Mononuclear cell (primary cell): ENCODE measurements at regions not wholly inside any gene's neighbourhood (a gene's known extent, or its start where the extent isn't known, plus 50 kb on each side); places are given as distances from the start of the nearest gene placed in this dataset.

Source experiments
- H3K27me3 ChIP-seq: 2 replicates; pipeline ENCODE4 v1.6.0; 2011; ENCODE audit warnings: low read length, control low read depth; ENCODE audit not compliant: insufficient read depth
- H3K4me1 ChIP-seq: 2 replicates; pipeline ENCODE4 v1.5.1; 2011; ENCODE audit warnings: mild to moderate bottlenecking, low read length, control low read depth; ENCODE audit not compliant: insufficient read depth
- H3K4me3 ChIP-seq: 2 replicates; pipeline ENCODE4 v1.5.1; 2011; ENCODE audit warnings: mild to moderate bottlenecking, low read length, moderate library complexity
- H3K9me3 ChIP-seq: 2 replicates; pipeline ENCODE4 v1.5.1; 2011; ENCODE audit warnings: low read depth, mild to moderate bottlenecking, control low read depth, low read length

GRCh38 chr6:145018027-145018426, 717.3 kb downstream of the EPM2A start:
- H3K9me3 ChIP-seq, result no peaks in the 10 kb centered on the region
- no peaks in the 10 kb centered on the region for H3K4me1 ChIP-seq
- H3K4me3 ChIP-seq, result no peak overlapping the region
- no peaks in the 10 kb centered on the region for H3K27me3 ChIP-seq

- H3K4me3 ChIP-seq, result no peak overlapping the region
- H3K4me1 ChIP-seq, result no peaks in the 10 kb centered on the region
- H3K27me3 ChIP-seq, result no peaks in the 10 kb centered on the region
- H3K9me3 ChIP-seq, result no peaks in the 10 kb centered on the region
Observed at GRCh38 chr6:145020114-145020513, 715.2 kb downstream of the EPM2A start.

- no peaks in the 10 kb centered on the region for H3K4me1 ChIP-seq
- H3K9me3 ChIP-seq, result no peaks in the 10 kb centered on the region
- no peak overlapping the region for H3K4me3 ChIP-seq
- H3K27me3 ChIP-seq, result no peaks in the 10 kb centered on the region
Observed at GRCh38 chr6:145020543-145020942, 714.8 kb downstream of the EPM2A start.

GRCh38 chr6:145022199-145022796, 713.0 kb downstream of the EPM2A start:
- H3K4me3 ChIP-seq, result no peak overlapping the region
- no peaks in the 10 kb centered on the region for H3K27me3 ChIP-seq
- no peaks in the 10 kb centered on the region for H3K9me3 ChIP-seq
- no peaks in the 10 kb centered on the region for H3K4me1 ChIP-seq

DNA sequence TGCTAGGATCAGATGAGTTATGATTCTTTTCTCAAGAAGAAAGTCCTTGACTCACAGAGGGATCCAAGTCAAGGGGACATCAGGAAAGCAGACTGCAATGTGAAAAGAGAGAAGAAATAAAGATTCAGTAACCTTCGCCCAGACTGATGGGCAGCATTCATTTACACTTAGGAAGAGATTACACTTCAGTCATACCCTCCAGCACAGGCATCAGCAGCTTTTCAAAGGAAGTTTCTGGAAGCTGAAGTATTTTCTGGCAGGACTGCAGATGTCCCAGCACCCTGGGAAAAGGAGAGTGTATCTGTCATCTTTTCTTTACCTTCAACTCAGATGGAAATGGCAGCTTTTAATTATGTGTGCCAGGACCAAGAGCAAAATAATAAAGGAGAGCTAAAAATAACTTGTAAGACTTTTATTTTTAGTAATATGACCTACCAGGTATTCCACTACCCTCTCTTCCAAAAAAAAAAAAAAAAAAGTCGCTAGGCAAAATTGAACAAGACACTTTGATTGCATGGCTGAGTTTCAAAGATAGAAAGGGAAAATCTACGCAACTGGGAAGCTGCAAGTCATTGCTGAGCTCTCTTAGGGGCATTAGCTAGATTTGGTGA, 712.1 kb downstream of the EPM2A start:
- Histone ChIP-seq H3K4me1 (no peaks in the 10 kb centered on the region), H3K9me3 (no peaks in the 10 kb centered on the region), H3K4me3 (no peak overlapping the region), H3K27me3 (no peaks in the 10 kb centered on the region)

DNA sequence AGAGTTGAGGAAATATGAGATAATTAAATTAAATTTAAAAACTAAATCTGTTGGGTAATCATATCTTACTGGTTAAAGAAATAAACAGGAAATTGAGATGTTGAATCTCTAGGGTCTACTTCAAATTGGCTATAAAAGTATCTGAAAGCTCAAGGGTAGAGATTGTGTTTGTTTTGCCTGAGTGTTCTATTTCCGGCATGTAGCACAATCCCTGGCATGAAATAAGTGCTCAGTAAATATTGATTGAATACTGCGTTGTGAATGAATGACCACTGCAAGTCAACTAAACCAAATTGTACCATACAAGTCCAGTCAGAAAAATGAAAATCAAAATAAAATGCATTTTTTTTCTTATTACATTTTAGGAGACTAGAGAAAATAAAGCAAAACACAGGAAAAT, 709.8 kb downstream of the EPM2A start:
- H3K4me1 ChIP-seq, result no peaks in the 10 kb centered on the region
- no peaks in the 10 kb centered on the region for H3K27me3 ChIP-seq
- H3K4me3 ChIP-seq, result no peak overlapping the region
- no peaks in the 10 kb centered on the region for H3K9me3 ChIP-seq

GRCh38 chr6:145026267-145026679, 709.0 kb downstream of the EPM2A start:
- Histone ChIP-seq H3K27me3 (no peaks in the 10 kb centered on the region), H3K9me3 (no peaks in the 10 kb centered on the region), H3K4me1 (no peaks in the 10 kb centered on the region), H3K4me3 (no peak overlapping the region)

- H3K4me1 ChIP-seq, result no peaks in the 10 kb centered on the region
- no peak overlapping the region for H3K4me3 ChIP-seq
- no peaks in the 10 kb centered on the region for H3K9me3 ChIP-seq
- no peaks in the 10 kb centered on the region for H3K27me3 ChIP-seq
Observed at GRCh38 chr6:145028144-145028818, 707.0 kb downstream of the EPM2A start.

DNA sequence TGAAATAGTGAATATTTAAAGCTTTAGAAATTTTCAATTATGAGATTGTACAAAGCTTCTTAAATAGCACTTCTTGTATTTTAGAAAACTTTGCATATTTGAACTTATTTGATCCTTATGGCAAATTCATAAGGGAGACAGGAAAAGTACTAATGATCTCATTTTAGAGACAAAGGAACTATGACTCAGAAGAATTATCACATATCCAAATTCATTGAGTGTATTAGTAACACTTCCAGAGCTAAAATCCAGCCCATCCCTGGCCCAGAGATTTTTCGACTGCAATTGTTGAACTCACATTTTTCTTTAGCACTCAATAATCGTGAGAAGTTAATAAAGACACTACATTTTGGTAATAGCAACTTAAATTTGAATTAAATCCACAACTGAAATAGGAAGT, 704.3 kb downstream of the EPM2A start:
- H3K9me3 ChIP-seq, result no peaks in the 10 kb centered on the region
- H3K4me1 ChIP-seq, result no peaks in the 10 kb centered on the region
- no peaks in the 10 kb centered on the region for H3K27me3 ChIP-seq
- H3K4me3 ChIP-seq, result no peak overlapping the region

- no peak overlapping the region for H3K4me3 ChIP-seq
- H3K4me1 ChIP-seq, result no peaks in the 10 kb centered on the region
- H3K9me3 ChIP-seq, result no peaks in the 10 kb centered on the region
- no peaks in the 10 kb centered on the region for H3K27me3 ChIP-seq
Observed at GRCh38 chr6:145031962-145032361, 703.4 kb downstream of the EPM2A start.

DNA sequence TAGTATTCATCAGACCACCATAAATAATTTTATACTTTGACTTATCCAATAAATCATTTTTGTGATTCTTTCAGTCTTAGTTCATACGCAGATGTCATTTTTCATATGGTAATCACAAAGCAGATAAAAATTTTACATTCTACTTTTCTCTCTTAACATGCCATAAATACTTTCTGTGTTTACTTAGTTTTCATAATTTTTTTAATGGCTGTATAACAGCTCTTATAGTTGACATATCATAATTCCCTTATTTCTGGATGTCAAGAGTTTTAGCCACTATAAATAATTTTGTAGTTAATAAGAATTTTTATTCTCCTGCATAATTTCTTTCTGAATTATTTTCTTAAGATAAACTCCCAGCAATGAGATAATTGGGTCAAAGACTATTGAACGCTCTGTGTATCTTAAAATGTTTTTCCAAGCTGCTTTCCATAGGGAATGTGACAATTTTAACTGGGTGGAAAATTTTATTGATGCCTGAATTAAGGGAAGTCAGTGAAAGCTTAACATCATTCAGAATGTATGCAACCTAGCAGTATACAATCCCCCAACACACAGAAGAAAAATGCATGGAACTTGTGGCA, 702.7 kb downstream of the EPM2A start:
- Histone ChIP-seq H3K4me1 (no peaks in the 10 kb centered on the region), H3K27me3 (no peaks in the 10 kb centered on the region), H3K4me3 (no peak overlapping the region), H3K9me3 (no peaks in the 10 kb centered on the region)

DNA sequence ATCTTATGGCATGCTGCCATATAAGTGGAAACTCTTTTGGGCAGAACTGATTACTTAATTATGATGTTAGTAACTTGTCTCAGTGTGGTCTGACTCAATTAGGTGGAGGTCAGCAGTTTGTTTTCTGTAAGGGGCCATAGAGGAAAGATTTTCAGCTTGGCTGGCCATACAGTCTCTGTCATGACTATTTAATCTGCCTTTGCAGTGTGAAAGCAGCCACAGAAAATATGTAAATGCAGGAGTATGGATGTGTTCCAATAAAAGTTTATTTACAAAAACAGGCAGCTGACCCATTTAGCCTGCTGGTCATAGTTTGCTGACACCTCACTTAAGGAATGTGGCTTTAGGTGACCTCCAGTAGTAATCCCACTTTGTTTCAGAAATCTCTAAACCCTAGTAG, 700.7 kb downstream of the EPM2A start:
- Histone ChIP-seq H3K9me3 (no peaks in the 10 kb centered on the region), H3K4me1 (no peaks in the 10 kb centered on the region), H3K27me3 (no peaks in the 10 kb centered on the region), H3K4me3 (no peak overlapping the region)

DNA sequence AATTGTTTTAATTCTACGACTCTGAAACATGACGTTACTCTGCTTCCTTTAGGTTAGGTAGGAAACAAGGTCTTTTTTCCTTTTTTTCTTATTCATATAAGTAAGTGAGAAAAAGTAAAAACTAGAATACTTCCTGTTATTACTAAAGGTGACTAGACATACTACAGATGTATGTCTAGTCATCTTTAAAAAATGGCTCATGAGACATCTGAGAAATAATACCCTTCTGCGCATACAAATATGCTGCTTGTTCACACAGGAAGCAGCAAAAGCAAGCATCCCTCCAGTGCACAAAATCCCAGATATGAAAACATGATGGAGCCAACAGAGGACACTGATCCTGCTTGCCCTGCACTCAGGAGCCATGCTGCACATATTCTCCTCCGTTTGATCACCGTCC, 699.1 kb downstream of the EPM2A start:
- H3K27me3 ChIP-seq, result no peaks in the 10 kb centered on the region
- no peaks in the 10 kb centered on the region for H3K9me3 ChIP-seq
- no peaks in the 10 kb centered on the region for H3K4me1 ChIP-seq
- no peak overlapping the region for H3K4me3 ChIP-seq

DNA sequence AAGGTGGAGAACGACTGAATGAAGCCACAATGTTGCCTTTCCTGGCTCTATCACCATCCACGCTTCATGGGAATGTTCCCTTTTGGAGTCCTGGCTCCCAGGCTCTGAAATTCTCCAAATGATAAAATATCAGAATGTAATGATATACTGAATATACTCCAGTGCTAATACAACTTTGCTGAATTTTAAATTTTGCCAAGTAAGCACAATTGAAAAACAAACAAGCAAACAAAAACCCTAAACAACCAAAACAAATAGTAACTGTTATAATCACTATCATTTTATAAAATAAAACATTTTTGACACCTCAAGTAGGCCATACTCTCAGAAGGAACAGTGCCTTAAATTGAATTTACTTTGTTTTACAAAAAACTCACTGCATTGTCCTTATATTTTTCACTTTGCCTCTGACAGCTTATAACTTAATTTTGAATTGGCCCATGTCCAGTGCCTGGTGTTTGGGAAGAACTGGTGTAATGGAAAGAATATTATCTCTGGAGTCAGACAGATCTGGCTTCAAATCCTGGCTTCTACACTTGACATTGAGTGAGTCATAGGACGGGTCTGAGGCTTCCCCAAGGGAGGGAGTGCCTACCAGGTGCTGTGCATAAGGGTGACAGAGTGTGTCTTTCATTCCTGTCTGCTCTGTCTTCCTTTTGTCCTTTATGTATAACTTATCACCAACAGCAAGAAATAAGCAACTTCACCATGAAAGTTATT, 698.3 kb downstream of the EPM2A start:
- Histone ChIP-seq H3K9me3 (no peaks in the 10 kb centered on the region), H3K4me1 (no peaks in the 10 kb centered on the region), H3K27me3 (no peaks in the 10 kb centered on the region), H3K4me3 (no peak overlapping the region)

- Histone ChIP-seq H3K4me3 (no peak overlapping the region), H3K27me3 (no peaks in the 10 kb centered on the region), H3K9me3 (no peaks in the 10 kb centered on the region), H3K4me1 (no peaks in the 10 kb centered on the region)
Observed at GRCh38 chr6:145042559-145042958, 692.8 kb downstream of the EPM2A start.
